HG02798 (cell line): ENCODE measurements at regions not wholly inside any gene's neighbourhood (a gene's known extent, or its start where the extent isn't known, plus 50 kb on each side); places are given as distances from the start of the nearest gene placed in this dataset.

Experiments used
- ATAC-seq: cut with Tn5 transposase; IDR thresholded peaks from one replicate; pipeline ENCODE4 v1.9.1; 2021; ENCODE audit warnings: mild to moderate bottlenecking; ENCODE audit not compliant: unreplicated experiment, poor library complexity

- ATAC-seq = no peak
These were observed 137.6 kb downstream of the GOLIM4 start for GRCh38 chr3:167958141-167958540.

GRCh38 chr3:167952969-167953368, 142.8 kb downstream of the GOLIM4 start:
- no peak for ATAC-seq

GRCh38 chr3:167950212-167950611, 145.5 kb downstream of the GOLIM4 start:
- ATAC-seq = no peak

GRCh38 chr3:167941234-167941995, 154.3 kb downstream of the GOLIM4 start:
- ATAC-seq = no peak

GRCh38 chr3:167940241-167940640, 155.5 kb downstream of the GOLIM4 start:
- ATAC-seq = no peak

GRCh38 chr3:167938516-167938915, 157.2 kb downstream of the GOLIM4 start:
- ATAC-seq = no peak

- ATAC-seq = no peak
These were observed 159.7 kb downstream of the GOLIM4 start for GRCh38 chr3:167936019-167936418.

- ATAC-seq = no peak
These were observed 165.3 kb downstream of the GOLIM4 start for GRCh38 chr3:167930453-167930852.

GRCh38 chr3:167929968-167930367, 165.8 kb downstream of the GOLIM4 start:
- no peak for ATAC-seq

- no peak for ATAC-seq
These were observed 167.3 kb downstream of the GOLIM4 start for GRCh38 chr3:167928381-167928780.

GRCh38 chr3:167920747-167921146, 175.0 kb downstream of the GOLIM4 start:
- ATAC-seq = no peak

- no peak for ATAC-seq
These were observed 176.1 kb downstream of the GOLIM4 start for GRCh38 chr3:167919590-167919989.

- no peak for ATAC-seq
These were observed 177.0 kb downstream of the GOLIM4 start for GRCh38 chr3:167918686-167919085.

GRCh38 chr3:167918008-167918596, 177.6 kb downstream of the GOLIM4 start:
- ATAC-seq = no peak

GRCh38 chr3:167913219-167913835, 177.8 kb downstream of the SERPINI1 start:
- no peak for ATAC-seq

- ATAC-seq = no peak
These were observed 174.4 kb downstream of the SERPINI1 start for GRCh38 chr3:167909952-167910351.

- no peak for ATAC-seq
These were observed 174.0 kb downstream of the SERPINI1 start for GRCh38 chr3:167909504-167909896.

- ATAC-seq = no peak
These were observed 173.4 kb downstream of the SERPINI1 start for GRCh38 chr3:167908746-167909503.

GRCh38 chr3:167908221-167908620, 172.7 kb downstream of the SERPINI1 start:
- ATAC-seq = no peak

GRCh38 chr3:167901138-167901537, 165.6 kb downstream of the SERPINI1 start:
- no peak for ATAC-seq

- no peak for ATAC-seq
These were observed 163.6 kb downstream of the SERPINI1 start for GRCh38 chr3:167899093-167899492.
